Heart right ventricle (tissue), 16 donors: ENCODE measurements at regions not wholly inside any gene's neighbourhood (a gene's known extent, or its start where the extent isn't known, plus 50 kb on each side); places are given as distances from the start of the nearest gene placed in this dataset.
"Not testable (repeated sequence)": the region's sequence is repeated elsewhere in the genome, so short reads cannot be mapped to it uniquely, and the experiment has no call there.

Experiments
- ATAC-seq, 8 donors: fragments of 200-7000 bp; cut with Tn5 transposase; one replicate each; pipeline ENCODE4 v1.9.1; 2020; ENCODE audit warnings: mild to moderate bottlenecking in 8 of 8, moderate library complexity in 8 of 8, moderate number of reproducible peaks in 1 of 8
- DNase-seq, 2 donors: peaks; one replicate each; pipeline ENCODE4 v3.0.0-alpha.2; 2020
- H3K27ac ChIP-seq, 10 donors: fragments of 200-600 bp; sonication (generic) in 2 of 10; one replicate each; pipeline versions ENCODE4 v1.5.0 to v1.8.0; 2020 to 2022; ENCODE audit warnings: mild to moderate bottlenecking in 3 of 10
- H3K27me3 ChIP-seq, 7 donors: fragments of 200-600 bp; one replicate each; pipeline ENCODE4 v1.8.0; 2021 to 2022; ENCODE audit warnings: mild to moderate bottlenecking in 2 of 7
- H3K36me3 ChIP-seq, 9 donors: fragments of 200-600 bp; sonication (generic) in 1 of 9; one replicate each; pipeline versions ENCODE4 v1.5.0 to v1.8.0; 2020 to 2022; ENCODE audit warnings: mild to moderate bottlenecking in 2 of 9
- H3K4me1 ChIP-seq, 9 donors: fragments of 200-600 bp; sonication (generic) in 1 of 9; one replicate each; pipeline versions ENCODE4 v1.5.0 to v1.8.0; 2020 to 2022; ENCODE audit warnings: mild to moderate bottlenecking in 4 of 9
- H3K4me3 ChIP-seq, 10 donors: fragments of 200-600 bp; sonication (generic) in 2 of 10; one replicate each; pipeline versions ENCODE4 v1.5.0 to v1.8.0; 2020 to 2022; ENCODE audit warnings: mild to moderate bottlenecking in 7 of 10, moderate library complexity in 2 of 10
- H3K9me3 ChIP-seq, 11 donors: fragments of 200-600 bp in 10 of 11; sonication (generic) in 2 of 11; one replicate each; pipeline versions ENCODE4 v1.5.0 to v1.8.0; 2013 to 2022; ENCODE audit warnings: mild to moderate bottlenecking in 2 of 11, control low read depth in 1 of 11, moderate library complexity in 1 of 11
- WGBS, 2 donors: extraction: QIAGEN DNeasy Blood & Tissue Kit; methylation state at CpG; one replicate each; pipeline ENCODE4 v1.1.7; 2013; ENCODE audit warnings: inconsistent platforms in 1 of 2; 5-methylcytosine and 5-hydroxymethylcytosine counted together
- intact Hi-C, 10 donors: fragments of 100-400 bp; cut with DNase I; formaldehyde crosslinking; loops; one replicate each; pipeline versions ENCODE4 v1.11.1 to v1.14.2; 2022
- TF ChIP-seq, protein P1 (sequence below), 9 donors: fragments of 200-600 bp; sonication (generic) in 2 of 9; IDR thresholded peaks; one replicate each; pipeline versions ENCODE4 v1.5.0 to v1.8.0; 2021 to 2022; ENCODE audit warnings: antibody characterized with exemption in 9 of 9, mild to moderate bottlenecking in 5 of 9, moderate library complexity in 1 of 9
- donor health status: Arrhythmogenic right ventricular cardiomyopathy.
- donor health status: ischemic (EF 13 %, LVEDD 7.1; RV severe dilation, severe dysfunction).
- donor health status: healthy with polysubstance abuse.
- donor health status: DM: no; HTN: yes; CAD: no.
- donor health status: DM: no; HTN: no; CAD: no.
- donor health status: ischemic (EF 25% LVEDD 6.9; RV normal size, moderate dysfunction).
- donor health status: ischemic (EF 25% LVEDD 5.7; RV mildly dilated, moderate dysfunction).
- donor health status: healthy.
- donor health status: DM: yes; HTN: yes; CAD: no.
- donor health status: Ischemic cardiomyopathy.
- donor health status: ischemic (EF 35%, LVEDD 5.7; RV mildly dilated, moderate dysfunction).
- donor health status: nonischemic (EF 11% LVEDD 7.7; RV severe dilation, severe dysfunction).
- donor health status: DM: yes; HTN: yes; CAD: no.
- donor health status: PGD.
- donor health status: ischemic (EF 29% LVEDD 5.4; RV normal size, mild dysfunction).
- donor health status: nonischemic (EF 23%, LVEDD 6.1; RV moderate dilation, normal function).

DNA sequence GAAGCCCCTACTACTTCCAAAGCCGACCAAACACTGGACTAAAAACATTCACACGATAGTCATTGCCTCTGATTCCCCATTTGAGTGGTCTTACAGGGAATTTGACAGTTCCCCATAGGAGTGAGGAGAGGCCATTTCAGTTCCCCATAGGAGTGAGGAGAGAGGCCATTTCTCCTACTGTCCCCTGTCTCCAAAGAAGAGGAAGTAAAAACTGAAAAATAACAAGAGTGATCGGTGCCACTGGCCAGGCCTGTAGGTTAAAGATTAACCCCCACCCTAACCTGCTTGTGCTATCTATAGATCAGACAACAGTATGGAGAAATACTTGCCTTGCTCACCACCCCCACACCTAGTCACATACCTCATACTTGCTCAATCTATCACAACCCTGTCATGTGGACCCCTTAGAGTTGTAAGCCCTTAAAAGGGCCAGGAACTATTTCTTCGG is 204.0 kb upstream of the MOCS1 start:
- H3K36me3 ChIP-seq: no peaks in the 10 kb centered on the region
- intact Hi-C loops: no loop called here
- ATAC-seq: no peak

DNA sequence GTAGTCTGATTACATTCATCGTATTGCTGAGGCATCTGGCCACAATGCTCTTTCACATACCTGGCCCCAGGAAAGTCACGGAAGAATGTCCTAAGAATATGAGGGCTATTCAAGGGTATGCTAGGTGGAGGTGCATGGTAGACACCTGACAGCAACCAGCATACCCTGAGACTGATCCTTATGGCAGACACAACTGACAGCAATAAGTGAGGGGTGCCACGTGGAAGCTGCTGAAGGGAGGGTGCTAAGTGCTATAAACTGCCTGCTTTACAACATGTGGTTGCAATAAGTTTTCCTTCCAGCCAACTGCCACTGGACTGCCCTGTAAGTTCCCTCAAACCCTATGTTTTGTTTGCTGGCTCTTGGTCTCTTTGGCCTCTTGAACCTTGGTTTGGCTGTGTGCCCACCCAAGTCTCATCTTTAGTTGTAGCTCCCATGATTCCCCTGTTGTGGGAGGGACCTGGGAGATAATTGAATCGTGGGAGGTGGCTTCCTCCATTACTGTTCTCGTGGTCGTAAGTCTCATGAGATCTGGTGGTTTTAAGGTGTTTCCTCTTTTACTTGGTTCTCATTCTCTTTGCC is 201.3 kb upstream of the MOCS1 start:
- H3K27me3 ChIP-seq: no peaks in the 10 kb centered on the region
- 60 to 69% methylated on average over 6 of the region's 6 CpGs for WGBS, 2 donors
- DNase-seq (no peak), ATAC-seq (no peak)
- H3K27ac ChIP-seq: no peak overlapping the region
- no peak overlapping the region for H3K4me3 ChIP-seq
- no peaks in the 10 kb centered on the region for H3K36me3 ChIP-seq
- no peaks in the 10 kb centered on the region for H3K4me1 ChIP-seq
- intact Hi-C loops: no loop called here
- TF ChIP-seq, protein P1, sequence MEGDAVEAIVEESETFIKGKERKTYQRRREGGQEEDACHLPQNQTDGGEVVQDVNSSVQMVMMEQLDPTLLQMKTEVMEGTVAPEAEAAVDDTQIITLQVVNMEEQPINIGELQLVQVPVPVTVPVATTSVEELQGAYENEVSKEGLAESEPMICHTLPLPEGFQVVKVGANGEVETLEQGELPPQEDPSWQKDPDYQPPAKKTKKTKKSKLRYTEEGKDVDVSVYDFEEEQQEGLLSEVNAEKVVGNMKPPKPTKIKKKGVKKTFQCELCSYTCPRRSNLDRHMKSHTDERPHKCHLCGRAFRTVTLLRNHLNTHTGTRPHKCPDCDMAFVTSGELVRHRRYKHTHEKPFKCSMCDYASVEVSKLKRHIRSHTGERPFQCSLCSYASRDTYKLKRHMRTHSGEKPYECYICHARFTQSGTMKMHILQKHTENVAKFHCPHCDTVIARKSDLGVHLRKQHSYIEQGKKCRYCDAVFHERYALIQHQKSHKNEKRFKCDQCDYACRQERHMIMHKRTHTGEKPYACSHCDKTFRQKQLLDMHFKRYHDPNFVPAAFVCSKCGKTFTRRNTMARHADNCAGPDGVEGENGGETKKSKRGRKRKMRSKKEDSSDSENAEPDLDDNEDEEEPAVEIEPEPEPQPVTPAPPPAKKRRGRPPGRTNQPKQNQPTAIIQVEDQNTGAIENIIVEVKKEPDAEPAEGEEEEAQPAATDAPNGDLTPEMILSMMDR (IDR thresholded peaks at IDR 0.05): no peak
- H3K9me3 ChIP-seq: no peaks in the 10 kb centered on the region

More for the DNA sequence above, 204.0 kb upstream of the MOCS1 start:
- Histone ChIP-seq H3K4me3 (no peak overlapping the region), H3K9me3 (no peaks in the 10 kb centered on the region), H3K27ac (no peak overlapping the region), H3K27me3 (peaks cover 0 to 7% (median 0%) of the 10 kb centered on the region in 7 donors), H3K4me1 (no peaks in the 10 kb centered on the region)
- 76 to 90% methylated on average over 4 of the region's 4 CpGs for WGBS, 2 donors
- TF ChIP-seq, protein P1 (IDR thresholded peaks at IDR 0.05): no peak
- no peak for DNase-seq

DNA sequence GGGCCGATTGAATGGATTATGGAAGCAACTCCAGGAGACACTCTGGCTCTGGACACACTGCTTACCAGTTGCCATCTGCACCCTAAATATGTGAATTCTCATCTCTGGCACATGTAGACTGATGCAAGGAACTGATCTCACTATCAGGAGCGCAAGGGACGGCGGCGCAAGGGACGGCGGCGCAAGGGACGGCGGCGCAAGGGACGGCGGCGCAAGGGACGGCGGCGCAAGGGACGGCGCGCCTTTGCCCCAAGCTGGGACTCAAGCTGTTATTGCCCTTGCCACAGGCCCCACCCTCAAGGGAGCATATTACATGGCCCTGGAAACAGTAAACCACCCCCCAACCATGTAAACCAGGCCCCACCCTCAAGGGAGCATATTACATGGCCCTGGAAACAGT is 199.7 kb upstream of the MOCS1 start:
- H3K4me1 ChIP-seq, ATAC-seq, DNase-seq, H3K36me3 ChIP-seq, H3K4me3 ChIP-seq, H3K9me3 ChIP-seq, H3K27ac ChIP-seq, H3K27me3 ChIP-seq, intact Hi-C loops: not testable (repeated sequence)
- WGBS, 2 donors: 92 to 93% methylated on average over 20 of the region's 20 CpGs

DNA sequence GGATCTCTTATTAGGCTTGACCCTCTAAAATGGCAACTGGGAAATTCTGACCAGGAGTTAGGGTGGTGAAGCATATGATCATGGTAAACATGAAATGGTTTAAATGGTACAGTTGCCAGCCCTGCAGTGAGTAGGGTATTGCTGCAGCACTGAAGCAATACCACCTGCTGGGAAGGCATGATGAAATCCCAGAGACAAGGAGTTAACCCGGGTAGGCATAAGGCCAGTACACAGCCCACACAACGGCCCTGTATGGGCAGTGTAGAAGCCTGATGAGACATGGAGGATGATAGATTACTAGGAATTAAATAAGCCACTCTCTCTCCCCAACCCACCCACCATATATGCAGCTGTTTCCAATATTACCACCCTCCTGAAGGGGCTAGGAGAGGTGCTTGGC is 197.4 kb upstream of the MOCS1 start:
- TF ChIP-seq, protein P1 (IDR thresholded peaks at IDR 0.05): no peak
- 68 to 74% methylated on average over 2 of the region's 2 CpGs for WGBS, 2 donors
- DNase-seq (no peak), ATAC-seq (no peak)
- H3K27ac ChIP-seq: no peak overlapping the region
- intact Hi-C loops: no loop called here
- peaks cover 0 to 4% (median 0%) of the 10 kb centered on the region in 11 donors for H3K9me3 ChIP-seq
- no peaks in the 10 kb centered on the region for H3K27me3 ChIP-seq
- no peaks in the 10 kb centered on the region for H3K4me1 ChIP-seq
- no peak overlapping the region for H3K4me3 ChIP-seq
- no peaks in the 10 kb centered on the region for H3K36me3 ChIP-seq

DNA sequence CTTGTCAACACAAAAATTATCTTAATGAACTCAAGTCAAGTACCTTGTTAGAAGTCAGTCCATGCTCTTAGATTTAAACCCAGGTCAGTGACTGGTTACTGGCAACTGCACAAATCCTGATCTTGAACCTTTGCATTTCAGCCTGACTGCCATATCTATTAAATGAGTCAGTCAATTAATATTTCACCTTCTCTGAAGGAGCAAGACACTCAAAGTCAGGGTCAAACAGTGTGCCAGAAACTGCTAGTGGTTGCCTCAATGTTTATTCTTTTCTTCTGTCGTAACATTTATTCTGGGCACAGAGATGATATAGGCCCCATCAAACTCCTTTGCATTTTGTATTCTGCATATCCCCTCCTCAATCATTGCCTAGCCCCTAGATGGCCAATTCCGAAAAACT is 193.9 kb upstream of the MOCS1 start:
- Histone ChIP-seq H3K4me3 (no peak overlapping the region), H3K36me3 (no peaks in the 10 kb centered on the region), H3K4me1 (no peaks in the 10 kb centered on the region), H3K27ac (no peak overlapping the region), H3K9me3 (peaks cover 0 to 4% (median 0%) of the 10 kb centered on the region in 11 donors), H3K27me3 (peaks cover 0 to 5% (median 0%) of the 10 kb centered on the region in 7 donors)
- TF ChIP-seq, protein P1 (IDR thresholded peaks at IDR 0.05): no peak
- intact Hi-C loops: no loop called here
- ATAC-seq (no peak), DNase-seq (no peak)
- WGBS, 2 donors: 74 to 84% methylated on average over 2 of the region's 2 CpGs
